ENCODE measurements at regions not wholly inside any gene's neighbourhood (a gene's known extent, or its start where the extent isn't known, plus 50 kb on each side); places are given as distances from the start of the nearest gene placed in this dataset.

- TF ChIP-seq CTCF (IDR thresholded peaks at IDR 0.05; ENCODE audit: extremely low read depth in 1 of 2, insufficient read depth in 1 of 2, low read depth in 1 of 2, low read length in 2 of 2) (no peak), EZH2 (IDR thresholded peaks at IDR 0.05; ENCODE audit: borderline replicate concordance, low read depth, low read length, severe bottlenecking) (no peak), FOS (IDR thresholded peaks at IDR 0.05; ENCODE audit: borderline replicate concordance, insufficient read depth, low read length) (no peak), POLR2A (IDR thresholded peaks at IDR 0.05; ENCODE audit: low read depth, low read length) (no peak), POLR2AphosphoS5 (IDR thresholded peaks at IDR 0.05; ENCODE audit: insufficient read depth, low read depth, low read length) (no peak), MAX (IDR thresholded peaks at IDR 0.05; ENCODE audit: insufficient read depth, insufficient read length) (no peak), MYC (IDR thresholded peaks at IDR 0.05; ENCODE audit: low read depth, low read length) (no peak), JUN (IDR thresholded peaks at IDR 0.05; ENCODE audit: borderline replicate concordance, insufficient read depth, insufficient read length, low read depth) (no peak)
Measured at GRCh38 chr12:24728826-24729225, 220.1 kb downstream of the BCAT1 start.
